Endothelial cell of umbilical vein (primary cell): ENCODE measurements at regions not wholly inside any gene's neighbourhood (a gene's known extent, or its start where the extent isn't known, plus 50 kb on each side); places are given as distances from the start of the nearest gene placed in this dataset.

Experiments
- BruUV-seq: library from RNA; stranded (reverse); fragments of 400-500 nt; replicated peaks from 2 replicates; lab custom pipeline; 2021; lab: Mats Ljungman, UMichigan
- CTCF ChIA-PET: fragments of 300-600, 350-600 bp; sonication (Branson Sonifier 250); formaldehyde crosslinking; loops from one replicate; lab custom pipeline; 2021; ENCODE audit warnings: antibody characterized with exemption, inconsistent platforms; lab: Charles Lee
- POLR2A ChIA-PET: fragments of 300-600, 350-600 bp; sonication (Branson Sonifier 250); formaldehyde crosslinking; loops from one replicate; lab custom pipeline; 2021; ENCODE audit warnings: antibody characterized with exemption, inconsistent platforms; lab: Charles Lee
- DNase-seq: peaks from one replicate; pipeline ENCODE4 v3.0.0-alpha.2; 2011; ENCODE audit warnings: low read depth, low spot score
- FAIRE-seq: peaks from 2 replicates; lab custom pipeline; 2011; peaks lifted over from hg19 to GRCh38; lab: Jason Lieb, UNC
- H2AFZ ChIP-seq: 2 replicates; pipeline ENCODE4 v1.6.0; 2012; ENCODE audit warnings: low read depth, low read length, control low read depth, inconsistent platforms
- H3K27ac ChIP-seq: 2 replicates; pipeline ENCODE4 v1.5.1; 2011; ENCODE audit warnings: low read depth, mild to moderate bottlenecking, control low read depth, low read length, moderate library complexity; ENCODE audit not compliant: insufficient read depth
- H3K27me3 ChIP-seq, 2 experiments: 2 replicates each; pipeline versions ENCODE4 v1.6.0 to v1.6.1; 2011; ENCODE audit warnings: low read length in 2 of 2, mixed read lengths in 1 of 2; ENCODE audit not compliant: control insufficient read depth in 2 of 2, insufficient read depth in 2 of 2
- H3K36me3 ChIP-seq, 2 experiments: 2 replicates in 1 of 2; 3 replicates in 1 of 2; pipeline ENCODE4 v1.5.1; 2011; ENCODE audit warnings: low read length in 2 of 2, mild to moderate bottlenecking in 1 of 2, moderate library complexity in 1 of 2; ENCODE audit not compliant: control insufficient read depth in 2 of 2, insufficient read depth in 2 of 2; ENCODE audit errors: extremely low read depth in 1 of 2
- H3K4me1 ChIP-seq: 3 replicates; pipeline ENCODE4 v1.5.1; 2011; ENCODE audit warnings: mild to moderate bottlenecking, low read length; ENCODE audit not compliant: control insufficient read depth, insufficient read depth; ENCODE audit errors: extremely low read depth
- H3K4me2 ChIP-seq: 2 replicates; pipeline ENCODE4 v1.6.1; 2011; ENCODE audit warnings: low read length, control low read depth, mixed read lengths; ENCODE audit not compliant: insufficient read depth
- H3K4me3 ChIP-seq, 3 experiments: fragments of 200-600 bp in 1 of 3; sonication (generic), shearing (Covaris generic) in 1 of 3; replicated peaks in 1 of 3; 2 replicates each; pipeline ENCODE4 v1.5.1; 2011 to 2016; ENCODE audit warnings: control low read depth in 3 of 3, low read length in 3 of 3, mild to moderate bottlenecking in 2 of 3, inconsistent platforms in 1 of 3, low read depth in 1 of 3, moderate library complexity in 1 of 3; ENCODE audit not compliant: insufficient read depth in 1 of 3
- H3K79me2 ChIP-seq: 2 replicates; pipeline ENCODE4 v1.6.0; 2012; ENCODE audit warnings: low read length, inconsistent platforms; ENCODE audit not compliant: control insufficient read depth, insufficient read depth
- H3K9ac ChIP-seq: replicated peaks from 2 replicates; pipeline ENCODE3; 2011; ENCODE audit warnings: low read length, control low read depth; ENCODE audit not compliant: insufficient read depth; ENCODE audit errors: extremely low read depth
- H3K9me1 ChIP-seq: replicated peaks from 3 replicates; pipeline ENCODE4 v1.6.0; 2011; ENCODE audit warnings: mild to moderate bottlenecking, low read length; ENCODE audit not compliant: control insufficient read depth, insufficient read depth; ENCODE audit errors: extremely low read depth
- H3K9me3 ChIP-seq: replicated peaks from 2 replicates; pipeline ENCODE4 v1.5.1; 2012; ENCODE audit warnings: low read length, inconsistent platforms; ENCODE audit not compliant: control insufficient read depth, insufficient read depth
- H4K20me1 ChIP-seq: replicated peaks from 2 replicates; pipeline ENCODE3; 2011; ENCODE audit warnings: mild to moderate bottlenecking, low read length; ENCODE audit not compliant: control insufficient read depth, insufficient read depth; ENCODE audit errors: extremely low read depth
- EZH2 ChIP-seq: IDR thresholded peaks from 2 replicates; pipeline ENCODE4 v1.6.1; 2012; ENCODE audit warnings: borderline replicate concordance, low read depth, mild to moderate bottlenecking, moderate library complexity, low read length, inconsistent platforms; ENCODE audit not compliant: severe bottlenecking
- FOS ChIP-seq: IDR thresholded peaks from 2 replicates; pipeline ENCODE4 v1.6.1; 2011; ENCODE audit warnings: mild to moderate bottlenecking, low read length, moderate library complexity, borderline replicate concordance; ENCODE audit not compliant: insufficient read depth
- GATA2 ChIP-seq: IDR thresholded peaks from 2 replicates; pipeline ENCODE4 v1.7.0; 2011; ENCODE audit warnings: low read depth, mild to moderate bottlenecking, moderate library complexity, mixed read lengths, low read length; ENCODE audit not compliant: insufficient read length, insufficient read depth
- JUN ChIP-seq: IDR thresholded peaks from 2 replicates; pipeline ENCODE4 v1.6.1; 2011; ENCODE audit warnings: borderline replicate concordance, low read depth; ENCODE audit not compliant: insufficient read length, insufficient read depth
- MAX ChIP-seq: IDR thresholded peaks from 2 replicates; pipeline ENCODE4 v1.6.1; 2011; ENCODE audit not compliant: insufficient read depth, insufficient read length
- MYC ChIP-seq: IDR thresholded peaks from one replicate; pipeline ENCODE4 v1.6.1; 2011; ENCODE audit warnings: mild to moderate bottlenecking, low read depth, low read length
- POLR2A ChIP-seq: IDR thresholded peaks from 2 replicates; pipeline ENCODE4 v1.6.1; 2012; ENCODE audit warnings: low read depth, mild to moderate bottlenecking, control low read depth, low read length
- POLR2AphosphoS5 ChIP-seq: IDR thresholded peaks from 2 replicates; pipeline ENCODE4 v1.6.1; 2012; ENCODE audit warnings: low read depth, mild to moderate bottlenecking, control low read depth, low read length, moderate library complexity; ENCODE audit not compliant: insufficient read depth
- dilution Hi-C: fragments of 300-500 bp; cut with MboI; formaldehyde crosslinking; loops from one replicate; pipeline ENCODE4 v1.15.0; 2019; ENCODE audit warnings: low sequenced_read_pairs; ENCODE audit not compliant: extremely low pct_ligation_motif_present
- intact Hi-C: fragments of 100-400 bp; cut with micrococcal nuclease; formaldehyde crosslinking; loops from one replicate; pipeline ENCODE4 v1.10.0; 2022
- TF ChIP-seq, protein P1 (sequence below), 2 donors: IDR thresholded peaks; 1 replicate in 1 of 2; 2 replicates in 1 of 2; pipeline ENCODE4 v1.5.1; 2011; ENCODE audit warnings: low read length in 2 of 2, mild to moderate bottlenecking in 2 of 2, moderate library complexity in 2 of 2, control low read depth in 1 of 2, inconsistent platforms in 1 of 2, low read depth in 1 of 2; ENCODE audit not compliant: insufficient read depth in 1 of 2; ENCODE audit errors: extremely low read depth in 1 of 2

DNA sequence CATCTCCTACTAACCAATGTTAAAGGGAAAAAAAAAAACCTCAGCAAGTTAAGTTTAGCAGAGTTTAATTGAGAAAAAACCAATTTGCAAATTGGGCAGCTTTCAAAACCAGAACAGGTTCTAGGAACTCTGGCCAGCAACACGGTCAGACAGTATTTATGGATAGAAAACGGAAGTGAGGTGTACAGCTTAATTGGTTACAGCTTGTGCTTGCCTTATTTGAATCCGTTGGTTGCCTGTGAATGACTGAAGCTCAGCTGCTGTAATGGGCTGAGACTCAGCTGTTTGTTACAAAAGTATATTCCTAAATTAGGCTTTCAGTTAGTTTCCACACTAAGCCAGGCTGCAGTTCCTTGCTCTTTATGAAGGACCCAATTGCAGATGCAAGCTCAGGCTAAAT lies 217.0 kb downstream of the SREK1 start:
- no peak overlapping the region for H3K4me2 ChIP-seq

More for the DNA sequence above, 217.0 kb downstream of the SREK1 start:
- Histone ChIP-seq H3K9me1 (no peaks in the 10 kb centered on the region), H3K27ac (no peak overlapping the region), H3K9me3 (no peaks in the 10 kb centered on the region), H3K9ac (no peak overlapping the region), H2AFZ (no peak overlapping the region), H3K79me2 (no peaks in the 10 kb centered on the region), H3K36me3 (no peaks in the 10 kb centered on the region), H3K4me3 (no peak overlapping the region), H3K27me3 (no peaks in the 10 kb centered on the region), H4K20me1 (no peaks in the 10 kb centered on the region), H3K4me1 (no peaks in the 10 kb centered on the region)
- no peak for DNase-seq
- FAIRE-seq, result no peak
- TF ChIP-seq JUN, result no peak
- no peak for TF ChIP-seq FOS
- TF ChIP-seq POLR2A, result no peak
- TF ChIP-seq, protein P1, sequence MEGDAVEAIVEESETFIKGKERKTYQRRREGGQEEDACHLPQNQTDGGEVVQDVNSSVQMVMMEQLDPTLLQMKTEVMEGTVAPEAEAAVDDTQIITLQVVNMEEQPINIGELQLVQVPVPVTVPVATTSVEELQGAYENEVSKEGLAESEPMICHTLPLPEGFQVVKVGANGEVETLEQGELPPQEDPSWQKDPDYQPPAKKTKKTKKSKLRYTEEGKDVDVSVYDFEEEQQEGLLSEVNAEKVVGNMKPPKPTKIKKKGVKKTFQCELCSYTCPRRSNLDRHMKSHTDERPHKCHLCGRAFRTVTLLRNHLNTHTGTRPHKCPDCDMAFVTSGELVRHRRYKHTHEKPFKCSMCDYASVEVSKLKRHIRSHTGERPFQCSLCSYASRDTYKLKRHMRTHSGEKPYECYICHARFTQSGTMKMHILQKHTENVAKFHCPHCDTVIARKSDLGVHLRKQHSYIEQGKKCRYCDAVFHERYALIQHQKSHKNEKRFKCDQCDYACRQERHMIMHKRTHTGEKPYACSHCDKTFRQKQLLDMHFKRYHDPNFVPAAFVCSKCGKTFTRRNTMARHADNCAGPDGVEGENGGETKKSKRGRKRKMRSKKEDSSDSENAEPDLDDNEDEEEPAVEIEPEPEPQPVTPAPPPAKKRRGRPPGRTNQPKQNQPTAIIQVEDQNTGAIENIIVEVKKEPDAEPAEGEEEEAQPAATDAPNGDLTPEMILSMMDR (IDR thresholded peaks at IDR 0.05; ENCODE audit: extremely low read depth in 1 of 2, insufficient read depth in 1 of 2, low read depth in 1 of 2, low read length in 2 of 2), result no peak
- TF ChIP-seq POLR2AphosphoS5, result no peak
- TF ChIP-seq EZH2, result no peak
- no peak for TF ChIP-seq MYC
- TF ChIP-seq MAX, result no peak
- no peak for TF ChIP-seq GATA2
- intact Hi-C loops, result no loop called here
- dilution Hi-C loops, result no loop called here
- CTCF ChIA-PET, result interaction anchor here (1.3 kb wide), 1 partner anchor 53 kb away, joined by 3 read pairs; no protein-coding TSS in a partner anchor
- POLR2A ChIA-PET, result no interaction called here
- BruUV-seq, result no TSS peak
